Ectodermal cell (in vitro differentiated cells): ENCODE measurements at regions not wholly inside any gene's neighbourhood (a gene's known extent, or its start where the extent isn't known, plus 50 kb on each side); places are given as distances from the start of the nearest gene placed in this dataset.

ENCODE experiments used
- H3K27ac ChIP-seq: 2 replicates; pipeline ENCODE4 v1.7.0; 2013; ENCODE audit warnings: mild to moderate bottlenecking, low read depth, low read length; ENCODE audit not compliant: insufficient read depth, poor library complexity, severe bottlenecking
- H3K27me3 ChIP-seq: 2 replicates; pipeline ENCODE4 v1.7.0; 2013; ENCODE audit warnings: mild to moderate bottlenecking, low read length; ENCODE audit not compliant: insufficient read depth, control insufficient read depth, poor library complexity, severe bottlenecking
- H3K36me3 ChIP-seq: one replicate; pipeline ENCODE4 v1.7.0; 2013; ENCODE audit warnings: low read length; ENCODE audit not compliant: control insufficient read depth, insufficient read depth
- H3K4me1 ChIP-seq: one replicate; pipeline ENCODE4 v1.7.0; 2013; ENCODE audit warnings: low read length; ENCODE audit not compliant: control insufficient read depth, insufficient read depth
- H3K4me3 ChIP-seq: 2 replicates; pipeline ENCODE4 v1.7.0; 2013; ENCODE audit warnings: low read depth, low read length, control low read depth; ENCODE audit not compliant: insufficient read depth
- H3K9me3 ChIP-seq: 2 replicates; pipeline ENCODE4 v1.7.0; 2013; ENCODE audit warnings: mild to moderate bottlenecking, low read length, moderate library complexity; ENCODE audit not compliant: control insufficient read depth
- WGBS, 2 experiments: methylation state at CpG; one replicate each; pipeline ENCODE4 v1.1.7; 2013; ENCODE audit warnings: missing lambda C conversion rate in 2 of 2; 5-methylcytosine and 5-hydroxymethylcytosine counted together

- H3K27me3 ChIP-seq = no peaks in the 10 kb centered on the region
- no peaks in the 10 kb centered on the region for H3K36me3 ChIP-seq
- no peak overlapping the region for H3K27ac ChIP-seq
- no peaks in the 10 kb centered on the region for H3K9me3 ChIP-seq
- no peaks in the 10 kb centered on the region for H3K4me1 ChIP-seq
- H3K4me3 ChIP-seq = no peak overlapping the region
- 89 to 93% methylated on average over 4 of the region's 4 CpGs for WGBS, 2 experiments
These were observed 452.9 kb downstream of the UTRN start for GRCh38 chr6:144737998-144738397.

- Histone ChIP-seq H3K9me3 (no peaks in the 10 kb centered on the region), H3K27me3 (no peaks in the 10 kb centered on the region), H3K4me3 (no peak overlapping the region), H3K27ac (no peak overlapping the region), H3K36me3 (no peaks in the 10 kb centered on the region), H3K4me1 (peaks cover 6% of the 10 kb centered on the region)
- no CpG with 5 or more reads among the region's 1 CpG for WGBS, 2 experiments
These were observed 454.7 kb downstream of the UTRN start for GRCh38 chr6:144739873-144740272.

- WGBS, 2 experiments = 81 to 93% methylated on average over 3 of the region's 3 CpGs
- no peak overlapping the region for H3K4me3 ChIP-seq
- peaks cover 7% of the 10 kb centered on the region for H3K4me1 ChIP-seq
- H3K36me3 ChIP-seq = no peaks in the 10 kb centered on the region
- H3K27me3 ChIP-seq = no peaks in the 10 kb centered on the region
- no peaks in the 10 kb centered on the region for H3K9me3 ChIP-seq
- H3K27ac ChIP-seq = no peak overlapping the region
These were observed 456.5 kb downstream of the UTRN start for GRCh38 chr6:144741659-144742058.

GRCh38 chr6:144742779-144743178 is 457.6 kb downstream of the UTRN start:
- no peak overlapping the region for H3K27ac ChIP-seq
- H3K4me1 ChIP-seq = peaks cover 7% of the 10 kb centered on the region
- H3K4me3 ChIP-seq = no peak overlapping the region
- H3K27me3 ChIP-seq = no peaks in the 10 kb centered on the region
- H3K9me3 ChIP-seq = no peaks in the 10 kb centered on the region
- H3K36me3 ChIP-seq = no peaks in the 10 kb centered on the region
- WGBS, 2 experiments = 100% methylated on average over 1 of the region's 2 CpGs; no CpG with 5 or more reads in 1 of the 2 experiments

GRCh38 chr6:144744720-144745119 is 459.6 kb downstream of the UTRN start:
- Histone ChIP-seq H3K4me1 (peaks cover 7% of the 10 kb centered on the region), H3K4me3 (no peak overlapping the region), H3K27ac (no peak overlapping the region), H3K9me3 (no peaks in the 10 kb centered on the region), H3K27me3 (no peaks in the 10 kb centered on the region), H3K36me3 (peaks cover 4% of the 10 kb centered on the region)
- WGBS, 2 experiments = 40 to 56% methylated on average over 3 of the region's 3 CpGs

- H3K36me3 ChIP-seq = peaks cover 4% of the 10 kb centered on the region
- no peak overlapping the region for H3K4me3 ChIP-seq
- H3K27ac ChIP-seq = no peak overlapping the region
- WGBS, 2 experiments = 68 to 77% methylated on average over 2 to 3 of the region's 3 CpGs
- H3K27me3 ChIP-seq = no peaks in the 10 kb centered on the region
- H3K4me1 ChIP-seq = peaks cover 7% of the 10 kb centered on the region
- no peaks in the 10 kb centered on the region for H3K9me3 ChIP-seq
These were observed 460.3 kb downstream of the UTRN start for GRCh38 chr6:144745439-144745838.

- Histone ChIP-seq H3K27me3 (no peaks in the 10 kb centered on the region), H3K27ac (no peak overlapping the region), H3K4me1 (peaks cover 7% of the 10 kb centered on the region), H3K36me3 (peaks cover 4% of the 10 kb centered on the region), H3K9me3 (no peaks in the 10 kb centered on the region), H3K4me3 (no peak overlapping the region)
- 100% methylated on average over 1 of the region's 1 CpG; no CpG with 5 or more reads in 1 of the 2 experiments for WGBS, 2 experiments
These were observed 461.9 kb downstream of the UTRN start for GRCh38 chr6:144746902-144747469.

- Histone ChIP-seq H3K4me1 (peaks cover 7% of the 10 kb centered on the region), H3K27me3 (no peaks in the 10 kb centered on the region)
- WGBS, 2 experiments = 92 to 97% methylated on average over 2 to 3 of the region's 3 CpGs
These were observed 464.1 kb downstream of the UTRN start for GRCh38 chr6:144749263-144749662.

GRCh38 chr6:144753023-144753705 is 468.0 kb downstream of the UTRN start:
- Histone ChIP-seq H3K9me3 (no peaks in the 10 kb centered on the region), H3K4me3 (no peak overlapping the region), H3K27ac (no peak overlapping the region), H3K4me1 (no peaks in the 10 kb centered on the region), H3K36me3 (peaks cover 4% of the 10 kb centered on the region), H3K27me3 (no peaks in the 10 kb centered on the region)
- WGBS, 2 experiments = 92 to 93% methylated on average over 2 of the region's 2 CpGs

More at GRCh38 chr6:144749263-144749662, 464.1 kb downstream of the UTRN start:
- no peak overlapping the region for H3K27ac ChIP-seq
- no peaks in the 10 kb centered on the region for H3K9me3 ChIP-seq
- H3K36me3 ChIP-seq = peaks cover 4% of the 10 kb centered on the region
- no peak overlapping the region for H3K4me3 ChIP-seq

GRCh38 chr6:144756469-144756868 is 471.3 kb downstream of the UTRN start:
- H3K4me3 ChIP-seq = no peak overlapping the region
- 97 to 100% methylated on average over 2 of the region's 2 CpGs for WGBS, 2 experiments
- H3K27me3 ChIP-seq = no peaks in the 10 kb centered on the region
- H3K27ac ChIP-seq = no peak overlapping the region
- H3K9me3 ChIP-seq = no peaks in the 10 kb centered on the region
- H3K4me1 ChIP-seq = no peaks in the 10 kb centered on the region
- H3K36me3 ChIP-seq = no peaks in the 10 kb centered on the region
